A673 (cell line): ENCODE measurements at regions not wholly inside any gene's neighbourhood (a gene's known extent, or its start where the extent isn't known, plus 50 kb on each side); places are given as distances from the start of the nearest gene placed in this dataset.
"Not testable (repeated sequence)": the region's sequence is repeated elsewhere in the genome, so short reads cannot be mapped to it uniquely, and the experiment has no call there.

Source experiments
- EZH2 ChIP-seq: fragments of 200-600 bp; sonication (generic); IDR thresholded peaks from 2 replicates; pipeline ENCODE4 v1.6.1; 2017; ENCODE audit warnings: borderline replicate concordance, low read depth, mild to moderate bottlenecking, mixed read lengths, antibody characterized with exemption, low read length; ENCODE audit not compliant: poor library complexity, severe bottlenecking
- TF ChIP-seq, protein P1 (sequence below): fragments of 300-800, 200-600 bp; sonication (generic); conservative IDR thresholded peaks from 2 replicates; pipeline ENCODE4 v1.5.1; 2017; ENCODE audit warnings: low read depth, mild to moderate bottlenecking, antibody characterized with exemption, low read length, moderate library complexity, mixed read lengths

DNA sequence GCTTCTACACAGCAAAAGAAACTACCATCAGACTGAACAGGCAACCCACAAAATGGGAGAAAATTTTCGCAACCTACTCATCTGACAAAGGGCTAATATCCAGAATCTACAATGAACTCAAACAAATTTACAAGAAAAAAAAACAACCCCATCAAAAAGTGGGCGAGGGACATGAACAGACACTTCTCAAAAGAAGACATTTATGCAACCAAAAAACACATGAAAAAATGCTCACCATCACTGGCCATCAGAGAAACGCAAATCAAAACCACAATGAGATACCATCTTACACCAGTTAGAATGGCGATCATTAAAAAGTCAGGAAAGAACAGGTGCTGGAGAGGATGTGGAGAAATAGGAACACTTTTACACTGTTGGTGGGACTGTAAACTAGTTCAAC is 171.8 kb upstream of the IL12B start:
- TF ChIP-seq, protein P1, sequence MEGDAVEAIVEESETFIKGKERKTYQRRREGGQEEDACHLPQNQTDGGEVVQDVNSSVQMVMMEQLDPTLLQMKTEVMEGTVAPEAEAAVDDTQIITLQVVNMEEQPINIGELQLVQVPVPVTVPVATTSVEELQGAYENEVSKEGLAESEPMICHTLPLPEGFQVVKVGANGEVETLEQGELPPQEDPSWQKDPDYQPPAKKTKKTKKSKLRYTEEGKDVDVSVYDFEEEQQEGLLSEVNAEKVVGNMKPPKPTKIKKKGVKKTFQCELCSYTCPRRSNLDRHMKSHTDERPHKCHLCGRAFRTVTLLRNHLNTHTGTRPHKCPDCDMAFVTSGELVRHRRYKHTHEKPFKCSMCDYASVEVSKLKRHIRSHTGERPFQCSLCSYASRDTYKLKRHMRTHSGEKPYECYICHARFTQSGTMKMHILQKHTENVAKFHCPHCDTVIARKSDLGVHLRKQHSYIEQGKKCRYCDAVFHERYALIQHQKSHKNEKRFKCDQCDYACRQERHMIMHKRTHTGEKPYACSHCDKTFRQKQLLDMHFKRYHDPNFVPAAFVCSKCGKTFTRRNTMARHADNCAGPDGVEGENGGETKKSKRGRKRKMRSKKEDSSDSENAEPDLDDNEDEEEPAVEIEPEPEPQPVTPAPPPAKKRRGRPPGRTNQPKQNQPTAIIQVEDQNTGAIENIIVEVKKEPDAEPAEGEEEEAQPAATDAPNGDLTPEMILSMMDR = not testable (repeated sequence)
- TF ChIP-seq EZH2 = not testable (repeated sequence)
